Hepatocyte (in vitro differentiated cells): ENCODE measurements at regions not wholly inside any gene's neighbourhood (a gene's known extent, or its start where the extent isn't known, plus 50 kb on each side); places are given as distances from the start of the nearest gene placed in this dataset.

ENCODE experiments used
- DNase-seq: peaks from one replicate; pipeline ENCODE4 v3.0.0-alpha.2; 2016; ENCODE audit warnings: low spot score
- H2AFZ ChIP-seq: fragments of 200-600 bp; sonication (generic); 2 replicates; pipeline ENCODE4 v1.6.0; 2016; ENCODE audit warnings: antibody characterized with exemption, mild to moderate bottlenecking
- H3K27ac ChIP-seq: fragments of 200-600 bp; sonication (generic); 2 replicates; pipeline ENCODE4 v1.5.1; 2016; ENCODE audit warnings: mild to moderate bottlenecking
- H3K27me3 ChIP-seq: fragments of 200-600 bp; sonication (generic); 2 replicates; pipeline ENCODE4 v1.6.1; 2016
- H3K36me3 ChIP-seq: fragments of 200-600 bp; sonication (generic); replicated peaks from 2 replicates; pipeline ENCODE4 v1.5.1; 2016; ENCODE audit warnings: low read depth; ENCODE audit not compliant: insufficient read depth
- H3K4me1 ChIP-seq: fragments of 200-600 bp; sonication (generic); 2 replicates; pipeline ENCODE4 v1.5.1; 2016; ENCODE audit warnings: mild to moderate bottlenecking, moderate library complexity; ENCODE audit not compliant: insufficient read depth
- H3K4me2 ChIP-seq: fragments of 200-600 bp; sonication (generic); 2 replicates; pipeline ENCODE4 v1.6.0; 2016
- H3K4me3 ChIP-seq: fragments of 200-600 bp; sonication (generic); 2 replicates; pipeline ENCODE4 v1.5.1; 2016; ENCODE audit warnings: mild to moderate bottlenecking
- H3K79me2 ChIP-seq: fragments of 200-600 bp; sonication (generic); 2 replicates; pipeline ENCODE4 v1.6.0; 2017; ENCODE audit warnings: mild to moderate bottlenecking
- H3K9me2 ChIP-seq: fragments of 200-600 bp; sonication (generic); replicated peaks from 2 replicates; pipeline ENCODE4 v1.6.0; 2017; ENCODE audit warnings: mild to moderate bottlenecking; ENCODE audit not compliant: insufficient read depth
- H3K9me3 ChIP-seq: fragments of 200-600 bp; sonication (generic); 2 replicates; pipeline ENCODE4 v1.5.1; 2016; ENCODE audit warnings: low read depth, mild to moderate bottlenecking
- H4K20me1 ChIP-seq: fragments of 200-600 bp; sonication (generic); 2 replicates; pipeline ENCODE4 v1.6.0; 2016; ENCODE audit warnings: mild to moderate bottlenecking; ENCODE audit not compliant: insufficient read depth, poor library complexity, severe bottlenecking
- CTCF ChIP-seq: fragments of 200-600 bp; sonication (generic); IDR thresholded peaks from 2 replicates; pipeline ENCODE4 v1.5.1; 2016; ENCODE audit warnings: antibody characterized with exemption, mild to moderate bottlenecking; ENCODE audit not compliant: poor library complexity
- EZH2 ChIP-seq: fragments of 200-600 bp; sonication (generic); IDR thresholded peaks from 2 replicates; pipeline ENCODE4 v1.6.1; 2016; ENCODE audit warnings: antibody characterized with exemption, mild to moderate bottlenecking, borderline replicate concordance
- EZH2phosphoT487 ChIP-seq: fragments of 200-600 bp; sonication (generic); IDR thresholded peaks from one replicate; pipeline ENCODE4 v1.6.1; 2018; ENCODE audit warnings: antibody characterized with exemption, mild to moderate bottlenecking, low read depth, moderate library complexity; ENCODE audit not compliant: unreplicated experiment, severe bottlenecking
- WGBS: methylation state at CpG from one replicate; pipeline ENCODE4 v1.1.6; 2016; ENCODE audit warnings: low lambda C conversion rate; ENCODE audit errors: missing lambda C conversion rate; 5-methylcytosine and 5-hydroxymethylcytosine counted together

GRCh38 chr11:110928391-110928790 is 216.2 kb upstream of the ARHGAP20 start:
- Histone ChIP-seq H3K4me3 (no peak overlapping the region), H3K27me3 (no peaks in the 10 kb centered on the region), H3K9me3 (no peaks in the 10 kb centered on the region), H4K20me1 (no peaks in the 10 kb centered on the region), H3K79me2 (no peaks in the 10 kb centered on the region), H3K36me3 (no peaks in the 10 kb centered on the region), H3K9me2 (no peaks in the 10 kb centered on the region), H2AFZ (no peak overlapping the region), H3K4me2 (no peak overlapping the region), H3K27ac (no peak overlapping the region), H3K4me1 (no peaks in the 10 kb centered on the region)
- WGBS = 76% methylated on average over 2 of the region's 2 CpGs
- no peak for TF ChIP-seq CTCF
- no peak for TF ChIP-seq EZH2
- TF ChIP-seq EZH2phosphoT487 = no peak
- DNase-seq = no peak

- no peak for TF ChIP-seq CTCF
- TF ChIP-seq EZH2 = no peak
- TF ChIP-seq EZH2phosphoT487 = no peak
- Histone ChIP-seq H4K20me1 (no peaks in the 10 kb centered on the region), H3K36me3 (no peaks in the 10 kb centered on the region), H2AFZ (no peak overlapping the region), H3K27me3 (no peaks in the 10 kb centered on the region), H3K4me3 (no peak overlapping the region), H3K9me2 (no peaks in the 10 kb centered on the region), H3K4me1 (no peaks in the 10 kb centered on the region), H3K9me3 (no peaks in the 10 kb centered on the region), H3K27ac (no peak overlapping the region), H3K79me2 (no peaks in the 10 kb centered on the region), H3K4me2 (no peak overlapping the region)
- WGBS = 90% methylated on average over 3 of the region's 3 CpGs
- no peak for DNase-seq
Measured at GRCh38 chr11:110921742-110922521, 209.7 kb upstream of the ARHGAP20 start.

GRCh38 chr11:110919241-110919922 is 207.1 kb upstream of the ARHGAP20 start:
- WGBS = 91% methylated on average over 4 of the region's 4 CpGs
- no peaks in the 10 kb centered on the region for H3K36me3 ChIP-seq
- H4K20me1 ChIP-seq = no peaks in the 10 kb centered on the region
- no peak overlapping the region for H2AFZ ChIP-seq
- H3K4me3 ChIP-seq = no peak overlapping the region
- no peak for DNase-seq
- no peaks in the 10 kb centered on the region for H3K4me1 ChIP-seq
- no peak for TF ChIP-seq CTCF
- no peak for TF ChIP-seq EZH2phosphoT487
- TF ChIP-seq EZH2 = no peak
- H3K9me2 ChIP-seq = no peaks in the 10 kb centered on the region
- H3K9me3 ChIP-seq = no peaks in the 10 kb centered on the region
- no peak overlapping the region for H3K4me2 ChIP-seq
- H3K27me3 ChIP-seq = no peaks in the 10 kb centered on the region
- H3K27ac ChIP-seq = no peak overlapping the region
- H3K79me2 ChIP-seq = no peaks in the 10 kb centered on the region
